ENCODE measurements at regions not wholly inside any gene's neighbourhood (a gene's known extent, or its start where the extent isn't known, plus 50 kb on each side); places are given as distances from the start of the nearest gene placed in this dataset.

DNA sequence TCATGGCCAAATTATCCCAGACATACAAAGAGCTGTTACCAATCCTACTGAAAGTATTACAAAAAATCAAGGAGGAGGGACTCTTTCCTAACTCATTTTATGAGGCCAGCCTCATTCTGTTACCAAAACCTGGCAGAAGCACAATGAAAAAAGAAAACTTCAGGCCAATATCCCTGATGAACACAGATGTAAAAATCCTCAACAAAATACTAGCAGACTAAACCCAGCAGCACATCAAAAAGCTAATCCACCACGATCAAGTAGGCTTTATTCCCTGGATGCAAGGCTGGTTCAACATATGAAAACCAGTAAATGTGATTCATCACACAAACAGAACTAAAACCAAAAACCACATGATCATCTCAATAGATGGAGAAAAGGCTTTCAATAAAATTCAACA lies 109.2 kb downstream of the C6orf118 start:
- H3K4me1 ChIP-seq (ENCODE audit: control insufficient read depth in 1 of 2, insufficient read depth in 2 of 2, low read length in 2 of 2), result no peaks in the 10 kb centered on the region
- no peak overlapping the region for H2AFZ ChIP-seq (ENCODE audit: low read depth, low read length, poor library complexity, severe bottlenecking)
- no peak for DNase-seq (ENCODE audit: low read depth, low spot score)
- H3K36me3 ChIP-seq (ENCODE audit: control insufficient read depth in 1 of 2, insufficient read depth in 2 of 2, low read length in 2 of 2), result no peaks in the 10 kb centered on the region
- no peak for TF ChIP-seq SP1 (IDR thresholded peaks at IDR 0.05; ENCODE audit: low read depth)
- no peak for TF ChIP-seq TCF7L2 (IDR thresholded peaks at IDR 0.05; ENCODE audit: borderline replicate concordance, extremely low read depth, insufficient read depth, insufficient read length)
- no peak for TF ChIP-seq EZH2 (IDR thresholded peaks at IDR 0.05)
- no peak for TF ChIP-seq CEBPB (IDR thresholded peaks at IDR 0.05; ENCODE audit: low read depth)
- TF ChIP-seq JUND (IDR thresholded peaks at IDR 0.05), result no peak
- no peak for TF ChIP-seq ZFX (IDR thresholded peaks at IDR 0.05)
- no peak for TF ChIP-seq ZNF274 (IDR thresholded peaks at IDR 0.05; ENCODE audit: low read depth, low read length)
- TF ChIP-seq SIN3A (IDR thresholded peaks at IDR 0.05; ENCODE audit: low read depth), result no peak
- TF ChIP-seq, protein P1, sequence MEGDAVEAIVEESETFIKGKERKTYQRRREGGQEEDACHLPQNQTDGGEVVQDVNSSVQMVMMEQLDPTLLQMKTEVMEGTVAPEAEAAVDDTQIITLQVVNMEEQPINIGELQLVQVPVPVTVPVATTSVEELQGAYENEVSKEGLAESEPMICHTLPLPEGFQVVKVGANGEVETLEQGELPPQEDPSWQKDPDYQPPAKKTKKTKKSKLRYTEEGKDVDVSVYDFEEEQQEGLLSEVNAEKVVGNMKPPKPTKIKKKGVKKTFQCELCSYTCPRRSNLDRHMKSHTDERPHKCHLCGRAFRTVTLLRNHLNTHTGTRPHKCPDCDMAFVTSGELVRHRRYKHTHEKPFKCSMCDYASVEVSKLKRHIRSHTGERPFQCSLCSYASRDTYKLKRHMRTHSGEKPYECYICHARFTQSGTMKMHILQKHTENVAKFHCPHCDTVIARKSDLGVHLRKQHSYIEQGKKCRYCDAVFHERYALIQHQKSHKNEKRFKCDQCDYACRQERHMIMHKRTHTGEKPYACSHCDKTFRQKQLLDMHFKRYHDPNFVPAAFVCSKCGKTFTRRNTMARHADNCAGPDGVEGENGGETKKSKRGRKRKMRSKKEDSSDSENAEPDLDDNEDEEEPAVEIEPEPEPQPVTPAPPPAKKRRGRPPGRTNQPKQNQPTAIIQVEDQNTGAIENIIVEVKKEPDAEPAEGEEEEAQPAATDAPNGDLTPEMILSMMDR (IDR thresholded peaks at IDR 0.05 in 2 of 3, conservative IDR thresholded peaks at IDR 0.05 in 1 of 3; ENCODE audit: borderline replicate concordance in 1 of 3, insufficient read depth in 1 of 3, low read depth in 2 of 3, low read length in 2 of 3), result no peak
- TF ChIP-seq POLR2AphosphoS5 (IDR thresholded peaks at IDR 0.05; ENCODE audit: low read depth, low read length), result no peak
- no peak for TF ChIP-seq YY1 (IDR thresholded peaks at IDR 0.05; ENCODE audit: extremely low read depth, insufficient replicate concordance, low read depth, low read length)
- TF ChIP-seq, protein P2, sequence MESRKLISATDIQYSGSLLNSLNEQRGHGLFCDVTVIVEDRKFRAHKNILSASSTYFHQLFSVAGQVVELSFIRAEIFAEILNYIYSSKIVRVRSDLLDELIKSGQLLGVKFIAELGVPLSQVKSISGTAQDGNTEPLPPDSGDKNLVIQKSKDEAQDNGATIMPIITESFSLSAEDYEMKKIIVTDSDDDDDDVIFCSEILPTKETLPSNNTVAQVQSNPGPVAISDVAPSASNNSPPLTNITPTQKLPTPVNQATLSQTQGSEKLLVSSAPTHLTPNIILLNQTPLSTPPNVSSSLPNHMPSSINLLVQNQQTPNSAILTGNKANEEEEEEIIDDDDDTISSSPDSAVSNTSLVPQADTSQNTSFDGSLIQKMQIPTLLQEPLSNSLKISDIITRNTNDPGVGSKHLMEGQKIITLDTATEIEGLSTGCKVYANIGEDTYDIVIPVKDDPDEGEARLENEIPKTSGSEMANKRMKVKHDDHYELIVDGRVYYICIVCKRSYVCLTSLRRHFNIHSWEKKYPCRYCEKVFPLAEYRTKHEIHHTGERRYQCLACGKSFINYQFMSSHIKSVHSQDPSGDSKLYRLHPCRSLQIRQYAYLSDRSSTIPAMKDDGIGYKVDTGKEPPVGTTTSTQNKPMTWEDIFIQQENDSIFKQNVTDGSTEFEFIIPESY (IDR thresholded peaks at IDR 0.05; ENCODE audit: extremely low read depth, insufficient replicate concordance, low read length), result no peak
- no peak for TF ChIP-seq EZH2phosphoT487 (IDR thresholded peaks at IDR 0.05; ENCODE audit: borderline replicate concordance)
- TF ChIP-seq, protein P3, sequence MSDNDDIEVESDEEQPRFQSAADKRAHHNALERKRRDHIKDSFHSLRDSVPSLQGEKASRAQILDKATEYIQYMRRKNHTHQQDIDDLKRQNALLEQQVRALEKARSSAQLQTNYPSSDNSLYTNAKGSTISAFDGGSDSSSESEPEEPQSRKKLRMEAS (IDR thresholded peaks at IDR 0.05), result no peak
- TF ChIP-seq ELF1 (IDR thresholded peaks at IDR 0.05; ENCODE audit: borderline replicate concordance, low read depth), result no peak
- TF ChIP-seq SRF (IDR thresholded peaks at IDR 0.05; ENCODE audit: low read depth), result no peak
- TF ChIP-seq RAD21 (IDR thresholded peaks at IDR 0.05; ENCODE audit: low read depth), result no peak
- TF ChIP-seq, protein P4, sequence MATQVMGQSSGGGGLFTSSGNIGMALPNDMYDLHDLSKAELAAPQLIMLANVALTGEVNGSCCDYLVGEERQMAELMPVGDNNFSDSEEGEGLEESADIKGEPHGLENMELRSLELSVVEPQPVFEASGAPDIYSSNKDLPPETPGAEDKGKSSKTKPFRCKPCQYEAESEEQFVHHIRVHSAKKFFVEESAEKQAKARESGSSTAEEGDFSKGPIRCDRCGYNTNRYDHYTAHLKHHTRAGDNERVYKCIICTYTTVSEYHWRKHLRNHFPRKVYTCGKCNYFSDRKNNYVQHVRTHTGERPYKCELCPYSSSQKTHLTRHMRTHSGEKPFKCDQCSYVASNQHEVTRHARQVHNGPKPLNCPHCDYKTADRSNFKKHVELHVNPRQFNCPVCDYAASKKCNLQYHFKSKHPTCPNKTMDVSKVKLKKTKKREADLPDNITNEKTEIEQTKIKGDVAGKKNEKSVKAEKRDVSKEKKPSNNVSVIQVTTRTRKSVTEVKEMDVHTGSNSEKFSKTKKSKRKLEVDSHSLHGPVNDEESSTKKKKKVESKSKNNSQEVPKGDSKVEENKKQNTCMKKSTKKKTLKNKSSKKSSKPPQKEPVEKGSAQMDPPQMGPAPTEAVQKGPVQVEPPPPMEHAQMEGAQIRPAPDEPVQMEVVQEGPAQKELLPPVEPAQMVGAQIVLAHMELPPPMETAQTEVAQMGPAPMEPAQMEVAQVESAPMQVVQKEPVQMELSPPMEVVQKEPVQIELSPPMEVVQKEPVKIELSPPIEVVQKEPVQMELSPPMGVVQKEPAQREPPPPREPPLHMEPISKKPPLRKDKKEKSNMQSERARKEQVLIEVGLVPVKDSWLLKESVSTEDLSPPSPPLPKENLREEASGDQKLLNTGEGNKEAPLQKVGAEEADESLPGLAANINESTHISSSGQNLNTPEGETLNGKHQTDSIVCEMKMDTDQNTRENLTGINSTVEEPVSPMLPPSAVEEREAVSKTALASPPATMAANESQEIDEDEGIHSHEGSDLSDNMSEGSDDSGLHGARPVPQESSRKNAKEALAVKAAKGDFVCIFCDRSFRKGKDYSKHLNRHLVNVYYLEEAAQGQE (IDR thresholded peaks at IDR 0.05; ENCODE audit: low read depth), result no peak
- H4K20me1 ChIP-seq (ENCODE audit: insufficient read depth), result no peaks in the 10 kb centered on the region
- H3K9me3 ChIP-seq (ENCODE audit: control insufficient read depth in 1 of 2, insufficient read depth in 1 of 2, low read depth in 1 of 2, low read length in 2 of 2), result peaks cover 0 to 9% of the 10 kb centered on the region in 2 experiments; a peak in 2 of 4 replicates
- ChIA-PET POLR2A (no interaction called here), RAD21 (ENCODE audit: low non-redundant PET in 1 of 2, low total read pairs in 2 of 2, uncharacterized antibody in 2 of 2, unreplicated experiment in 2 of 2) (no interaction called here), CTCF (no interaction called here)
- no peaks in the 10 kb centered on the region for H3K27me3 ChIP-seq (ENCODE audit: insufficient read depth, low read length)
- intact Hi-C loops (cut with micrococcal nuclease), result no loop called here
- H3K27ac ChIP-seq (ENCODE audit: low read depth, low read length), result no peak overlapping the region
- H3K79me2 ChIP-seq (ENCODE audit: insufficient read depth, low read length), result no peaks in the 10 kb centered on the region
- H3K4me3 ChIP-seq (replicated peaks in 1 of 2; ENCODE audit: low read depth in 1 of 2, low read length in 2 of 2), result no peak overlapping the region
- H3K4me2 ChIP-seq (ENCODE audit: low read length), result no peak overlapping the region
- no peak overlapping the region for H3K9ac ChIP-seq (ENCODE audit: low read length)
- no TSS peak for BruUV-seq (replicated peaks)
- no peaks in the 10 kb centered on the region for H3K9me2 ChIP-seq (ENCODE audit: insufficient read depth)
- ATAC-seq, result no peak
